ENCODE measurements at regions not wholly inside any gene's neighbourhood (a gene's known extent, or its start where the extent isn't known, plus 50 kb on each side); places are given as distances from the start of the nearest gene placed in this dataset.

DNA sequence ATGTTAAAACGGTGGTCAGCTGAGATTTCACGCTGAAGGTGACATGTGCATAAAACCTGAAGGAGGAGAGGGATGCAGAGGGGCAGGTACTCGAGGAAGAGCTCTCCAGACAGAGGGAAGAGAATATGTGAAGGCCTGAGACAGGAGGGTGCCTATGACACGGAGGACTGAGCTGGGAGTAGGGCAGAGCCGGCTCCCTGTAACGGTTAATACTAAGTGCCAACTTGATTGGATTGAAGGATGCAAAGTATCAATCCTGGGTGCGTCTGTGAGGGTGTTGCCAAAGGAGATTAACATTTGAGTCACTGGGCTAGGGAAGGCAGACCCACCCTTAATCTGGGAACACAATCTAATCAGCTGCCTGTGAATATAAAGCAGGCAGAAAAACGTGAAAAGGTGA is 136.2 kb upstream of the SYT6 start:
- intact Hi-C loops (cut with DNase I) = no loop called here
- no peaks in the 10 kb centered on the region for H3K9me3 ChIP-seq
- no peaks in the 10 kb centered on the region for H3K4me1 ChIP-seq
- H3K4me3 ChIP-seq = no peak overlapping the region
- H3K36me3 ChIP-seq = no peaks in the 10 kb centered on the region
- DNase-seq (ENCODE audit: extremely low spot score in 2 of 2) = no peak
- no peaks in the 10 kb centered on the region for H3K27me3 ChIP-seq
- no peak overlapping the region for H3K27ac ChIP-seq
- no peak for TF ChIP-seq POLR2AphosphoS5 (IDR thresholded peaks at IDR 0.05; ENCODE audit: insufficient read depth in 1 of 2, low read depth in 1 of 2)
- no peak for TF ChIP-seq POLR2A (IDR thresholded peaks at IDR 0.05)
- TF ChIP-seq, protein P1, sequence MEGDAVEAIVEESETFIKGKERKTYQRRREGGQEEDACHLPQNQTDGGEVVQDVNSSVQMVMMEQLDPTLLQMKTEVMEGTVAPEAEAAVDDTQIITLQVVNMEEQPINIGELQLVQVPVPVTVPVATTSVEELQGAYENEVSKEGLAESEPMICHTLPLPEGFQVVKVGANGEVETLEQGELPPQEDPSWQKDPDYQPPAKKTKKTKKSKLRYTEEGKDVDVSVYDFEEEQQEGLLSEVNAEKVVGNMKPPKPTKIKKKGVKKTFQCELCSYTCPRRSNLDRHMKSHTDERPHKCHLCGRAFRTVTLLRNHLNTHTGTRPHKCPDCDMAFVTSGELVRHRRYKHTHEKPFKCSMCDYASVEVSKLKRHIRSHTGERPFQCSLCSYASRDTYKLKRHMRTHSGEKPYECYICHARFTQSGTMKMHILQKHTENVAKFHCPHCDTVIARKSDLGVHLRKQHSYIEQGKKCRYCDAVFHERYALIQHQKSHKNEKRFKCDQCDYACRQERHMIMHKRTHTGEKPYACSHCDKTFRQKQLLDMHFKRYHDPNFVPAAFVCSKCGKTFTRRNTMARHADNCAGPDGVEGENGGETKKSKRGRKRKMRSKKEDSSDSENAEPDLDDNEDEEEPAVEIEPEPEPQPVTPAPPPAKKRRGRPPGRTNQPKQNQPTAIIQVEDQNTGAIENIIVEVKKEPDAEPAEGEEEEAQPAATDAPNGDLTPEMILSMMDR (IDR thresholded peaks at IDR 0.05) = no peak

DNA sequence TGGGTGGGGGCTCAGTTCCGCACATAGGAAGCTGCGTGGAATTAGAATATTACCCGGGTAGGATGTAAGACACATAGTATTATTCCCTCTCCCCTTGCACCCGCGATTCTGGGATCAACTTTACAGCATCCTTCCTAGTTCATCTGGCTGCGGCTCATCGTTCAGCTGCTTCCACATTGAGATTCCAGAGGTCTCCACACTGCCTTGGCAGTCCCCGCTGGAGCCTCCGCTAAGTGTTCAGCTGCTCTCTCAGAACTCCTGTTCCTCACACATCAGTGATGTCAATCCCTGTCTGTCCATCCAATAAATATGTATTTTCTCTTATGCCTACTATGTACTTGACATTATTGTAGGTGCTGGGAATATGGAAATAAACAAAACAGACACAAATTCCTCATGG is 135.6 kb upstream of the SYT6 start:
- intact Hi-C loops (cut with DNase I) = no loop called here
- no peaks in the 10 kb centered on the region for H3K27me3 ChIP-seq
- no peaks in the 10 kb centered on the region for H3K4me1 ChIP-seq
- H3K9me3 ChIP-seq = no peaks in the 10 kb centered on the region
- TF ChIP-seq POLR2AphosphoS5 (IDR thresholded peaks at IDR 0.05; ENCODE audit: insufficient read depth in 1 of 2, low read depth in 1 of 2) = no peak
- TF ChIP-seq, protein P1 (IDR thresholded peaks at IDR 0.05) = no peak
- TF ChIP-seq POLR2A (IDR thresholded peaks at IDR 0.05) = no peak
- H3K27ac ChIP-seq = no peak overlapping the region
- H3K4me3 ChIP-seq = no peak overlapping the region
- no peaks in the 10 kb centered on the region for H3K36me3 ChIP-seq
- DNase-seq (ENCODE audit: extremely low spot score in 2 of 2) = no peak

DNA sequence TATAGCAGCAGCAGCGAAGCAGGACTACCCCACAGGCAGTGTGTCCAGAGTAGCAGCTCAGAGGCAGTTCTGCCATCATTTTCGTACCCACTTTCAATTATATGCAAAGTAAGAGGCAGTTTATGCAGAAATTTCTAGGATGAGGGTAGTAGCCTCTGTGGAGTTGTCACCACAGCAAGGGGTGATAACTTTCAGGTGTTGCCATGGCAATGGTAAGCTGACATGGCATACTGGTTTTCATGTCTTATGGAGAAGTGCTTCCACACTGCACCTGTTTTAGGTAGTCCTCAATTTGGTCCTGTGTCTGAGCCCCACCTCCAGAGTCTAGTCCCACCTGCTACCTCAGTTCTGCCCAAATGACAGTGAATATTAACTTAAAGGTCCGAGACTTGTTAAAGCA is 133.3 kb upstream of the SYT6 start:
- intact Hi-C loops (cut with DNase I) = no loop called here
- Histone ChIP-seq H3K36me3 (no peaks in the 10 kb centered on the region), H3K9me3 (no peaks in the 10 kb centered on the region), H3K27me3 (no peaks in the 10 kb centered on the region), H3K4me3 (no peak overlapping the region), H3K4me1 (no peaks in the 10 kb centered on the region), H3K27ac (no peak overlapping the region)
- TF ChIP-seq, protein P1 (IDR thresholded peaks at IDR 0.05) = no peak
- TF ChIP-seq POLR2AphosphoS5 (IDR thresholded peaks at IDR 0.05; ENCODE audit: insufficient read depth in 1 of 2, low read depth in 1 of 2) (no peak), POLR2A (IDR thresholded peaks at IDR 0.05) (no peak)
- DNase-seq (ENCODE audit: extremely low spot score in 2 of 2) = no peak

DNA sequence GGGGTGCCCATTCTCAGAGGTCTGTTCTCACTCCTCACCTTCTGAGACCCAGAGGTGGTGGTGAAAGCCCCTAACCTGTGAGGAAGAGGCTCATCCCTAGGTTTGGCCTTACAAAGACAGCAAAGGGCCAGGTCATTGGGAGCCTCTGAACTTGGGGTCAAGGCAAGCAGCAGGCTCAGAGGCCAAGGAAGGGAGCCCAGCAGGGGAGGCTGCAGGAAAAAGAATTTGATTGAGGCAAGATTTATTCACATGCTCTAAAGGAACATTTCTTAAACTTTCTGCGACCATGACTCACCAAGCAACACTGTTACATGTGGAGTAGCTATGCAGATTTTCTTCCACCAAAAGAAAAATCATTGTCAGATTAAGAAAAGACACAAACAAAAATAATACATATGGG is 132.5 kb upstream of the SYT6 start:
- no peak for DNase-seq (ENCODE audit: extremely low spot score in 2 of 2)
- no peaks in the 10 kb centered on the region for H3K36me3 ChIP-seq
- H3K9me3 ChIP-seq = no peaks in the 10 kb centered on the region
- TF ChIP-seq, protein P1 (IDR thresholded peaks at IDR 0.05) = no peak
- TF ChIP-seq POLR2A (IDR thresholded peaks at IDR 0.05) (no peak), POLR2AphosphoS5 (IDR thresholded peaks at IDR 0.05; ENCODE audit: insufficient read depth in 1 of 2, low read depth in 1 of 2) (no peak)
- no peaks in the 10 kb centered on the region for H3K4me1 ChIP-seq
- H3K4me3 ChIP-seq = no peak overlapping the region
- intact Hi-C loops (cut with DNase I) = no loop called here
- no peak overlapping the region for H3K27ac ChIP-seq
- H3K27me3 ChIP-seq = no peaks in the 10 kb centered on the region

DNA sequence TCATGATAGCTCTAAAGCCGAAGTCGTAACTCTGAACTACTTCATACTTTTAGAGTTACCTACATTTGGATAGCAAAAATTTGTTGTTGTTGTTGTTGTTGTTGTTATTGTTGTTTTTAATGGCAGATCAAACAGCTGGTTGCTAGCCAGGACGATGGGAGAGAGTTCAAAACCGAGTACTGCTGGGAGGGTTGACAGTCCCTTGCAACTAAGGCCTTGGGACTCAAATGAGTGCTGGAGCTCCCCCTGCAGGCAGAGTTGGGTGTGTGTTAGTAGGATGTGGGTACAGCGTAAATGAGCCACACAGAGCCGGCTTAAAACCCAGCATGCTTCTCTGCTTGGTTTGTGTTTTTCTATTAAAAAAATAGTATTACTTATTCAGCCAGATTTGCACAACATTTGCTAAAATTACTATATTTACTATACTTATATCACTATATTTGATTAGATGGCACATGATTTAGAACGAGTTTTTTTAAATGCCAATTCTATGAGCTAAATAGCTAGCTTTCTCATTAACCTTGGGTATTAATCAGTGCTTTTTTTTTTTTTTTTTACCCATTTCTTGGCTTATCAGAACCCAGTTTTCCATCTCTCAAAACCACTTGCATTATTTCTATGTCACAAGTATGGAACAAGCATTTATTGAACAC is 129.2 kb upstream of the SYT6 start:
- intact Hi-C loops (cut with DNase I) = loop anchor here (5.0 kb wide), 1 partner anchor 441 kb away; no protein-coding TSS in a partner anchor
- Histone ChIP-seq H3K4me3 (no peak overlapping the region), H3K36me3 (no peaks in the 10 kb centered on the region), H3K4me1 (no peaks in the 10 kb centered on the region), H3K9me3 (no peaks in the 10 kb centered on the region), H3K27me3 (no peaks in the 10 kb centered on the region), H3K27ac (no peak overlapping the region)
- TF ChIP-seq POLR2AphosphoS5 (IDR thresholded peaks at IDR 0.05; ENCODE audit: insufficient read depth in 1 of 2, low read depth in 1 of 2) = no peak
- TF ChIP-seq, protein P1 (IDR thresholded peaks at IDR 0.05) = peak; percentile 58 to 86 (median 80)
- no peak for DNase-seq (ENCODE audit: extremely low spot score in 2 of 2)
